ENCODE measurements at regions not wholly inside any gene's neighbourhood (a gene's known extent, or its start where the extent isn't known, plus 50 kb on each side); places are given as distances from the start of the nearest gene placed in this dataset.
A peak's percentile ranks its signal among the peaks of the same experiment; 100 is the strongest.

DNA sequence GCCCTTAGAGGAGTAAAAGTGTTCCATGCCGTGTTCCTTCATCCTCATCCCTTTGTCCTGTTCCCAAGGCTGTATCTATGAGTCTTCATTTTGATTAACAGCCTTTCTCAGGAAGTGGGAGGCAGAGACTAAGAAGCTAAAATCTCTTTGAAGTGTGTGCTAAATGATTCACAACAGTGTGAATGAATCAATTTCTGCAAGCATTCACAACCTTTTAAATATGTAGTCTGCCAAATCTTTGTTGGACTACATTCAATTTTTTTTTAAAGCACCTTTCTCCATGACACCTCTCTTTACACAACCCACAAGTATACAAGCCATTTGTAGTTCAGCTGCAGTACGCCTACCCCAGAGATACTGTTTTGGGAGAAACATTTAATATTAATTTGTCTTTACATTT, 408.6 kb upstream of the FANCL start (continued):
- TF ChIP-seq CREB1 (IDR thresholded peaks at IDR 0.05) = no peak

DNA sequence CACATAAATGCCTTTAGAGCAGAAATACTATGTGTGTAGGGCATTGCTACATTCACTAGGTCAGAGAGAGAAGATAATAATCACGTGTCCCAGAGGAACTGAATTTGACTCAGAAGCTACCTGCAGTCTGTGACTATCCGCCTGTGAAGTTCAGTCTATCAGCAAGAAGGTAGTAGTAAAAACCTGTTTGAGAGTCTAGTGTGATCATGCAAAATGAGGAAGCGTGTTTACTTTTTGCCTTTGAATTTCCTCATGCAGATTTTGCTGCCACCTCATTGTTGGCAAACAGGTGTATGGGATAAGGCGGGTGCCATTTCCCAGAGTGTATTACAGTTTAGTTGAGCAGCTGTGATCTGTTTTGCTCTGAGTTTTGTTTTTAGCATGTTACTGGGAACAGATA, 403.9 kb upstream of the FANCL start:
- no peaks in the 10 kb centered on the region for H3K36me3 ChIP-seq (ENCODE audit: control insufficient read depth in 2 of 4, insufficient read depth in 4 of 4, low read length in 3 of 4)
- H2AK5ac ChIP-seq (ENCODE audit: low read depth, low read length) = no peak overlapping the region
- no peak overlapping the region for H2BK20ac ChIP-seq (ENCODE audit: low read length)
- no peak for TF ChIP-seq EGR1 (IDR thresholded peaks at IDR 0.05; ENCODE audit: borderline replicate concordance, low read depth, low read length)
- TF ChIP-seq SIRT6 (IDR thresholded peaks at IDR 0.05; ENCODE audit: low read length) = no peak
- TF ChIP-seq, protein P1, sequence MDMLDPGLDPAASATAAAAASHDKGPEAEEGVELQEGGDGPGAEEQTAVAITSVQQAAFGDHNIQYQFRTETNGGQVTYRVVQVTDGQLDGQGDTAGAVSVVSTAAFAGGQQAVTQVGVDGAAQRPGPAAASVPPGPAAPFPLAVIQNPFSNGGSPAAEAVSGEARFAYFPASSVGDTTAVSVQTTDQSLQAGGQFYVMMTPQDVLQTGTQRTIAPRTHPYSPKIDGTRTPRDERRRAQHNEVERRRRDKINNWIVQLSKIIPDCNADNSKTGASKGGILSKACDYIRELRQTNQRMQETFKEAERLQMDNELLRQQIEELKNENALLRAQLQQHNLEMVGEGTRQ (IDR thresholded peaks at IDR 0.05; ENCODE audit: low read length) = no peak
- TF ChIP-seq CREB1 (IDR thresholded peaks at IDR 0.05) = no peak
- no peak for TF ChIP-seq MAFK (IDR thresholded peaks at IDR 0.05; ENCODE audit: low read depth, low read length)
- no peaks in the 10 kb centered on the region for H3K79me1 ChIP-seq (ENCODE audit: low read depth, low read length)
- H4K91ac ChIP-seq (replicated peaks; ENCODE audit: insufficient read length, low read length) = no peak overlapping the region
- FAIRE-seq (peak; percentile 39), DNase-seq (ENCODE audit: low read depth in 1 of 2, low spot score in 2 of 2) (no peak)
- no peak overlapping the region for H2BK5ac ChIP-seq (ENCODE audit: low read depth, low read length)
- no peak overlapping the region for H3K4ac ChIP-seq (replicated peaks; ENCODE audit: insufficient read length, low read depth, low read length)
- no peak overlapping the region for H4K8ac ChIP-seq (ENCODE audit: extremely low read depth, insufficient read depth, low read length)
- H2AFZ ChIP-seq (ENCODE audit: low read length) = no peak overlapping the region; the same call in 1 of the 2 replicates
- no peak overlapping the region for H3K14ac ChIP-seq (ENCODE audit: insufficient read length)
- no peaks in the 10 kb centered on the region for H3K9me3 ChIP-seq (ENCODE audit: insufficient read depth in 2 of 2, low read depth in 1 of 2, low read length in 1 of 2)
- H4K20me1 ChIP-seq (replicated peaks in 1 of 2; ENCODE audit: control insufficient read depth in 1 of 2, insufficient read depth in 2 of 2, low read length in 2 of 2) = no peaks in the 10 kb centered on the region
- WGBS, 2 experiments (ENCODE audit: extremely low coverage in 1 of 2, insufficient coverage in 1 of 2, insufficient read length in 1 of 2, insufficient replicate concordance in 2 of 2, low coverage in 1 of 2, low lambda C conversion rate in 2 of 2, missing lambda C conversion rate in 1 of 2) = 87% methylated on average over 4 of the region's 4 CpGs; no CpG with 5 or more reads in 1 of the 2 experiments
- H3K79me2 ChIP-seq (ENCODE audit: control insufficient read depth in 1 of 2, insufficient read depth in 2 of 2, low read length in 2 of 2) = no peaks in the 10 kb centered on the region
- no peak overlapping the region for H3K4me2 ChIP-seq (ENCODE audit: insufficient read depth in 1 of 2, low read depth in 2 of 2, low read length in 2 of 2)
- H3K23me2 ChIP-seq (ENCODE audit: low read depth, low read length) = no peaks in the 10 kb centered on the region
- no peak overlapping the region for H3K4me3 ChIP-seq (ENCODE audit: extremely low read depth in 1 of 4, insufficient read depth in 2 of 4, low read depth in 3 of 4, low read length in 4 of 4)
- H2BK12ac ChIP-seq (ENCODE audit: low read depth, low read length) = no peak overlapping the region
- no peak overlapping the region for H4K5ac ChIP-seq (ENCODE audit: insufficient read length, low read depth, low read length)
- no peak overlapping the region for H2BK120ac ChIP-seq (replicated peaks; ENCODE audit: low read depth, low read length)
- no peak overlapping the region for H3K27ac ChIP-seq (ENCODE audit: low read depth, low read length)
- H3K27me3 ChIP-seq (replicated peaks in 1 of 4; ENCODE audit: control insufficient read depth in 3 of 4, extremely low read depth in 1 of 4, insufficient read depth in 3 of 4, low read length in 3 of 4) = no peaks in the 10 kb centered on the region
- CTCF ChIA-PET (ENCODE audit: partially characterized antibody) = no interaction called here
- H2BK15ac ChIP-seq (ENCODE audit: low read length) = no peak overlapping the region
- POLR2A ChIA-PET (ENCODE audit: partially characterized antibody) = no interaction called here
- peaks cover 0 to 7% (median 3%) of the 10 kb centered on the region in 4 experiments; a peak in 5 of 7 replicates for H3K4me1 ChIP-seq (replicated peaks in 1 of 4; ENCODE audit: control insufficient read depth in 3 of 4, insufficient read depth in 4 of 4, low read length in 3 of 4)
- H3K9ac ChIP-seq (replicated peaks in 1 of 4; ENCODE audit: extremely low read depth in 1 of 4, low read depth in 3 of 4, low read length in 3 of 4) = no peak overlapping the region
- H3K18ac ChIP-seq (ENCODE audit: extremely low read depth, low read length) = no peak overlapping the region
- H3K23ac ChIP-seq (ENCODE audit: insufficient read length) = no peak overlapping the region
- no peak overlapping the region for H3K56ac ChIP-seq (replicated peaks; ENCODE audit: insufficient read length, low read depth, low read length)
